H9 (cell line): ENCODE measurements at regions not wholly inside any gene's neighbourhood (a gene's known extent, or its start where the extent isn't known, plus 50 kb on each side); places are given as distances from the start of the nearest gene placed in this dataset.

Source experiments
- DNase-seq: peaks from one replicate; pipeline ENCODE4 v3.0.0-alpha.2; 2017
- H2AFZ ChIP-seq: one replicate; pipeline ENCODE4 v1.6.1; 2013; ENCODE audit warnings: mild to moderate bottlenecking, low read length, control low read depth, moderate library complexity
- H2AK5ac ChIP-seq: 2 replicates; pipeline ENCODE4 v1.6.1; 2013; ENCODE audit warnings: low read length, control low read depth, mixed read lengths; ENCODE audit not compliant: insufficient read length
- H2BK120ac ChIP-seq: one replicate; pipeline ENCODE4 v1.6.1; 2013; ENCODE audit warnings: low read depth, mild to moderate bottlenecking, low read length, control low read depth, inconsistent platforms; ENCODE audit not compliant: poor library complexity, severe bottlenecking
- H2BK12ac ChIP-seq: 2 replicates; pipeline ENCODE4 v1.6.1; 2013; ENCODE audit warnings: low read length, control low read depth, mixed read lengths, low read depth; ENCODE audit not compliant: insufficient read length
- H2BK15ac ChIP-seq: 2 replicates; pipeline ENCODE4 v1.6.1; 2013; ENCODE audit warnings: low read depth, low read length, control low read depth
- H2BK20ac ChIP-seq: one replicate; pipeline ENCODE4 v1.6.1; 2013; ENCODE audit warnings: low read depth, mild to moderate bottlenecking, low read length, control low read depth, inconsistent platforms; ENCODE audit not compliant: poor library complexity, severe bottlenecking
- H2BK5ac ChIP-seq: 2 replicates; pipeline ENCODE4 v1.6.1; 2013; ENCODE audit warnings: low read length, control low read depth, mixed read lengths; ENCODE audit not compliant: insufficient read length
- H3K14ac ChIP-seq: 2 replicates; pipeline ENCODE4 v1.6.1; 2013; ENCODE audit warnings: low read length, control low read depth; ENCODE audit not compliant: insufficient read depth
- H3K18ac ChIP-seq: 2 replicates; pipeline ENCODE4 v1.6.1; 2013; ENCODE audit warnings: low read depth, mild to moderate bottlenecking, mixed read lengths, low read length, control low read depth; ENCODE audit not compliant: insufficient read length
- H3K23ac ChIP-seq: 2 replicates; pipeline ENCODE4 v1.6.1; 2013; ENCODE audit warnings: low read length, control low read depth, mixed read lengths, low read depth; ENCODE audit not compliant: insufficient read length
- H3K23me2 ChIP-seq: 2 replicates; pipeline ENCODE4 v1.6.1; 2013; ENCODE audit warnings: low read depth, mild to moderate bottlenecking, mixed read lengths, low read length, control low read depth; ENCODE audit not compliant: insufficient read length, poor library complexity, severe bottlenecking
- H3K27ac ChIP-seq: 2 replicates; pipeline ENCODE4 v1.5.1; 2013; ENCODE audit warnings: low read length, control low read depth, mixed read lengths, low read depth; ENCODE audit not compliant: insufficient read length
- H3K27me3 ChIP-seq: 2 replicates; pipeline ENCODE4 v1.6.1; 2013; ENCODE audit warnings: low read length, control low read depth, inconsistent platforms; ENCODE audit not compliant: insufficient read depth
- H3K4ac ChIP-seq: 2 replicates; pipeline ENCODE4 v1.6.1; 2013; ENCODE audit warnings: low read depth, mild to moderate bottlenecking, control low read depth, inconsistent platforms, low read length, moderate library complexity
- H3K4me1 ChIP-seq: 2 replicates; pipeline ENCODE4 v1.6.1; 2013; ENCODE audit warnings: low read length, control low read depth, inconsistent platforms; ENCODE audit not compliant: insufficient read depth
- H3K4me2 ChIP-seq: 2 replicates; pipeline ENCODE4 v1.6.1; 2013; ENCODE audit warnings: low read length, control low read depth, mixed read lengths; ENCODE audit not compliant: insufficient read length, insufficient read depth
- H3K56ac ChIP-seq: 2 replicates; pipeline ENCODE4 v1.6.1; 2013; ENCODE audit warnings: low read depth, mild to moderate bottlenecking, mixed read lengths, low read length, control low read depth; ENCODE audit not compliant: insufficient read length
- H3K79me1 ChIP-seq: 2 replicates; pipeline ENCODE4 v1.6.1; 2013; ENCODE audit warnings: low read depth, mild to moderate bottlenecking, moderate library complexity, low read length, control low read depth, inconsistent platforms; ENCODE audit not compliant: insufficient read depth, poor library complexity, severe bottlenecking
- H3K79me2 ChIP-seq: 2 replicates; pipeline ENCODE4 v1.6.1; 2013; ENCODE audit warnings: low read length, control low read depth, inconsistent platforms; ENCODE audit not compliant: insufficient read depth
- H3K9ac ChIP-seq: 2 replicates; pipeline ENCODE4 v1.6.1; 2013; ENCODE audit warnings: low read length, control low read depth, mixed read lengths; ENCODE audit not compliant: insufficient read length; ENCODE audit errors: extremely low read depth
- H3K9me3 ChIP-seq: one replicate; pipeline ENCODE4 v1.6.1; 2013; ENCODE audit warnings: low read depth, low read length, inconsistent platforms; ENCODE audit not compliant: control insufficient read depth
- H3T11ph ChIP-seq: one replicate; pipeline ENCODE4 v1.6.1; 2013; ENCODE audit warnings: mild to moderate bottlenecking, low read length, control low read depth, inconsistent platforms
- H4K20me1 ChIP-seq: one replicate; pipeline ENCODE4 v1.6.1; 2013; ENCODE audit not compliant: control insufficient read depth, insufficient read length, insufficient read depth
- H4K5ac ChIP-seq: 2 replicates; pipeline ENCODE4 v1.6.1; 2013; ENCODE audit warnings: low read depth, mild to moderate bottlenecking, mixed read lengths, low read length, control low read depth; ENCODE audit not compliant: insufficient read length
- H4K8ac ChIP-seq: replicated peaks from 2 replicates; pipeline ENCODE4 v1.6.1; 2013; ENCODE audit warnings: low read length, control low read depth, mixed read lengths, low read depth; ENCODE audit not compliant: insufficient read length
- H4K91ac ChIP-seq: 2 replicates; pipeline ENCODE4 v1.6.1; 2013; ENCODE audit warnings: low read depth, mild to moderate bottlenecking, moderate library complexity, mixed read lengths, low read length, control low read depth; ENCODE audit not compliant: insufficient read length
- H3K27ac Mint-ChIP-seq, 3 experiments: 2 replicates in 2 of 3; 3 replicates in 1 of 3; pipeline ENCODE4 v1.8.0; 2020 to 2021; ENCODE audit warnings: mixed read lengths in 3 of 3, mild to moderate bottlenecking in 1 of 3, moderate library complexity in 1 of 3
- H3K27me3 Mint-ChIP-seq: 2 replicates; pipeline ENCODE4 v1.8.0; 2021; ENCODE audit warnings: low read depth, mild to moderate bottlenecking, moderate library complexity, mixed read lengths
- H3K36me3 Mint-ChIP-seq, 3 experiments: 2 replicates in 2 of 3; 3 replicates in 1 of 3; pipeline ENCODE4 v1.8.0; 2020 to 2021; ENCODE audit warnings: low read depth in 3 of 3, mixed read lengths in 3 of 3; ENCODE audit not compliant: insufficient read depth in 1 of 3
- H3K4me1 Mint-ChIP-seq, 2 experiments: 2 replicates each; pipeline ENCODE4 v1.8.0; 2020; ENCODE audit warnings: mixed read lengths in 2 of 2
- H3K4me3 Mint-ChIP-seq, 2 experiments: 2 replicates in 1 of 2; 3 replicates in 1 of 2; pipeline ENCODE4 v1.8.0; 2020 to 2021; ENCODE audit warnings: mild to moderate bottlenecking in 2 of 2, mixed read lengths in 2 of 2, moderate library complexity in 1 of 2
- H3K9me3 Mint-ChIP-seq, 2 experiments: 2 replicates in 1 of 2; 3 replicates in 1 of 2; pipeline ENCODE4 v1.8.0; 2020; ENCODE audit warnings: mild to moderate bottlenecking in 2 of 2, mixed read lengths in 2 of 2, moderate library complexity in 1 of 2
- CTCF ChIP-seq: fragments of 200-600 bp; sonication (generic); conservative IDR thresholded peaks from 3 replicates; pipeline ENCODE4 v1.8.0; 2021; ENCODE audit warnings: antibody characterized with exemption, mild to moderate bottlenecking
- WGBS: extraction: QIAGEN DNeasy Blood & Tissue Kit; methylation state at CpG from one replicate; pipeline ENCODE4 v1.1.7; 2013; ENCODE audit warnings: missing lambda C conversion rate, low lambda C conversion rate, mixed read lengths; ENCODE audit not compliant: insufficient read length; ENCODE audit errors: extremely low coverage; 5-methylcytosine and 5-hydroxymethylcytosine counted together

DNA sequence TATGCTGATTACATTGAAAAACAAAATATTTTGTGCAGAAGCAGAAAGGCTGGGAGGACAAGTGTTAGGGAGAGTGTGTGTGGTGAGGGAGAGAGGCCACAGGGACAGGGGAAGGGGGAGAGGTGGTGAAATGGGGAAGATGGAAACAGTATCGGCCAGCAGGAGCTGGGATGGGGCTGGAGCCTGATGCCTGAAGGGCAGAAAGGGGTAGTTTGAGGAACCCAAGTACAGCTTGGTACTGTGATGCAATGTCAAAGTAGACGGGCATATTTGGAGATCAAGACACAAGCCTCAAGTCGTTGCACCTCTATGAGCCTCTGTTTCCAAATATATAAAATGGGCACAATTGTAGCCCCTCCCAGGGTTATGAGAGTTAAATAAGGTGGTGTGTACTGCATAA is 152.1 kb downstream of the LPIN1 start:
- H3T11ph ChIP-seq = no peak overlapping the region
- Mint-ChIP-seq H3K27ac (no peak overlapping the region), H3K9me3 (peaks cover 0 to 8% of the 10 kb centered on the region in 2 experiments; a peak in 2 of 5 replicates), H3K27me3 (no peaks in the 10 kb centered on the region), H3K4me1 (peaks cover 14% of the 10 kb centered on the region in 2 experiments), H3K36me3 (peaks cover 0 to 3% (median 1%) of the 10 kb centered on the region in 3 experiments; a peak in 2 of 7 replicates), H3K4me3 (no peak overlapping the region)
- H3K23ac ChIP-seq = no peak overlapping the region
- no peak overlapping the region for H2AK5ac ChIP-seq
- H4K5ac ChIP-seq = no peak overlapping the region
- peaks cover 5% of the 10 kb centered on the region; the same call in 1 of the 2 replicates for H3K4me1 ChIP-seq
- no peak overlapping the region for H4K8ac ChIP-seq
- no peak overlapping the region for H2BK20ac ChIP-seq
- TF ChIP-seq CTCF = no peak
- no peak overlapping the region for H2BK120ac ChIP-seq
- H2BK15ac ChIP-seq = no peak overlapping the region
- no peak overlapping the region for H3K27ac ChIP-seq
- H3K79me2 ChIP-seq = no peaks in the 10 kb centered on the region
- DNase-seq = no peak
- H2AFZ ChIP-seq = no peak overlapping the region
- H3K56ac ChIP-seq = no peak overlapping the region
- no peaks in the 10 kb centered on the region for H3K23me2 ChIP-seq
- H3K9me3 ChIP-seq = no peaks in the 10 kb centered on the region
- H3K4ac ChIP-seq = no peak overlapping the region
- no peaks in the 10 kb centered on the region for H4K20me1 ChIP-seq
- H2BK12ac ChIP-seq = no peak overlapping the region
- no peaks in the 10 kb centered on the region for H3K79me1 ChIP-seq
- no CpG with 5 or more reads among the region's 3 CpGs for WGBS
- H3K14ac ChIP-seq = no peak overlapping the region
- no peak overlapping the region for H4K91ac ChIP-seq
- no peak overlapping the region for H2BK5ac ChIP-seq
- no peak overlapping the region for H3K9ac ChIP-seq
- H3K4me2 ChIP-seq = no peak overlapping the region
- H3K27me3 ChIP-seq = no peaks in the 10 kb centered on the region; the same call in 1 of the 2 replicates
- H3K18ac ChIP-seq = no peak overlapping the region
